ENCODE measurements at regions not wholly inside any gene's neighbourhood (a gene's known extent, or its start where the extent isn't known, plus 50 kb on each side); places are given as distances from the start of the nearest gene placed in this dataset.

DNA sequence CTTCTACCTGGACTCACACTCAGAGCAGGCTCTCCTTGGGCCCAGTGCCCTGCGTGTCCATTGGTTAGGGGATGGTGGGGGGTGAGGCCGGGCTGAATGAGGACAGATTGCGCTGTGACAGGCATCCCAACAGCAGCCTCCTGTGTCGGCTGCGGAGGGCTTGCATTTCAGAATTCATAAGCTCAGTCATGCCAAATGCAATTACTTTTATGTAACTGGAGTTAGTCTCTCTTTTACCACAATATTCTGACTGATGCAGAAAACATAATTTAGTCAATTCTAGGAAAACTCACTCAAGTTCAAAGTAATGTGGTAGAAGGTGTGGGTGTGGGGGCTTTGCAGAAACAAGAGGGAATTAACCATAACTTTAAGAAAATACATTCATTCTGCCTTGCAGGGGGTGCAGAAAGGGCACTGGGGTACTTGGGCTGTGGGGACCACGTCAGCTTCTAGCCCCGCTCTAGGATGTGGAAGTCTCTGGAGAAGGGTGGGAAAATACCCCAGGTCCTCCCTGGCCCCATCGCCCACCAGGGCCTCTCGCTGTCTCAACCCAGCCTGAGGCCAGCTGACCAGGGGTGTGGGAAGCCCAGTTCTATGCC is 257.7 kb downstream of the ADGRD1 start:
- POLR2A ChIA-PET (ENCODE audit: partially characterized antibody) = no interaction called here
- FAIRE-seq = no peak
- TF ChIP-seq POLR2A (IDR thresholded peaks at IDR 0.05; ENCODE audit: control extremely low read depth in 1 of 2, low read depth in 2 of 2, low read length in 2 of 2) (no peak), GTF2F1 (IDR thresholded peaks at IDR 0.05; ENCODE audit: borderline replicate concordance, low read depth, low read length) (no peak), YY1 (IDR thresholded peaks at IDR 0.05; ENCODE audit: low read depth, low read length) (no peak), EP300 (IDR thresholded peaks at IDR 0.05; ENCODE audit: borderline replicate concordance in 1 of 2, low read depth in 2 of 2, low read length in 2 of 2) (no peak), KDM1A (IDR thresholded peaks at IDR 0.05; ENCODE audit: borderline replicate concordance, low read length) (no peak), CBX8 (IDR thresholded peaks at IDR 0.05; ENCODE audit: borderline replicate concordance, low read depth, low read length) (no peak), GABPA (IDR thresholded peaks at IDR 0.05; ENCODE audit: borderline replicate concordance, insufficient read depth, low read length) (no peak), JUND (IDR thresholded peaks at IDR 0.05; ENCODE audit: low read length) (no peak), EZH2 (IDR thresholded peaks at IDR 0.05; ENCODE audit: low read depth, low read length, severe bottlenecking) (no peak), TEAD4 (IDR thresholded peaks at IDR 0.05; ENCODE audit: low read depth, low read length) (no peak), SP2 (IDR thresholded peaks at IDR 0.05; ENCODE audit: low read length) (no peak)
- TF ChIP-seq, protein P1, sequence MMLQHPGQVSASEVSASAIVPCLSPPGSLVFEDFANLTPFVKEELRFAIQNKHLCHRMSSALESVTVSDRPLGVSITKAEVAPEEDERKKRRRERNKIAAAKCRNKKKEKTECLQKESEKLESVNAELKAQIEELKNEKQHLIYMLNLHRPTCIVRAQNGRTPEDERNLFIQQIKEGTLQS (IDR thresholded peaks at IDR 0.05; ENCODE audit: insufficient read depth, low read depth, low read length) = no peak
- TF ChIP-seq, protein P2, sequence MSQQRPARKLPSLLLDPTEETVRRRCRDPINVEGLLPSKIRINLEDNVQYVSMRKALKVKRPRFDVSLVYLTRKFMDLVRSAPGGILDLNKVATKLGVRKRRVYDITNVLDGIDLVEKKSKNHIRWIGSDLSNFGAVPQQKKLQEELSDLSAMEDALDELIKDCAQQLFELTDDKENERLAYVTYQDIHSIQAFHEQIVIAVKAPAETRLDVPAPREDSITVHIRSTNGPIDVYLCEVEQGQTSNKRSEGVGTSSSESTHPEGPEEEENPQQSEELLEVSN (IDR thresholded peaks at IDR 0.05) = no peak

More for the DNA sequence above, 257.7 kb downstream of the ADGRD1 start:
- no peak for DNase-seq (ENCODE audit: low read depth in 1 of 2, low spot score in 2 of 2)
- Histone ChIP-seq H4K5ac (ENCODE audit: insufficient read length, low read depth, low read length) (no peak overlapping the region), H4K91ac (replicated peaks; ENCODE audit: insufficient read length, low read length) (no peak overlapping the region), H3K14ac (ENCODE audit: insufficient read length) (no peak overlapping the region), H2BK12ac (ENCODE audit: low read depth, low read length) (no peak overlapping the region), H3K9me3 (ENCODE audit: insufficient read depth in 2 of 2, low read depth in 1 of 2, low read length in 1 of 2) (peaks cover 6 to 10% of the 10 kb centered on the region in 2 experiments; a peak in 2 of 4 replicates), H2BK120ac (replicated peaks; ENCODE audit: low read depth, low read length) (no peak overlapping the region), H3K79me1 (ENCODE audit: low read depth, low read length) (no peaks in the 10 kb centered on the region), H3K79me2 (ENCODE audit: control insufficient read depth in 1 of 2, insufficient read depth in 2 of 2, low read length in 2 of 2) (no peaks in the 10 kb centered on the region), H3K9ac (replicated peaks in 1 of 4; ENCODE audit: extremely low read depth in 1 of 4, low read depth in 3 of 4, low read length in 3 of 4) (no peak overlapping the region), H3K27ac (ENCODE audit: low read depth, low read length) (no peak overlapping the region), H3K4me3 (ENCODE audit: extremely low read depth in 1 of 4, insufficient read depth in 2 of 4, low read depth in 3 of 4, low read length in 4 of 4) (no peak overlapping the region), H3K36me3 (ENCODE audit: control insufficient read depth in 2 of 4, insufficient read depth in 4 of 4, low read length in 3 of 4) (no peaks in the 10 kb centered on the region), H4K8ac (ENCODE audit: extremely low read depth, insufficient read depth, low read length) (peak overlapping the region; percentile 59; the same call in 1 of the 2 replicates), H3K18ac (ENCODE audit: extremely low read depth, low read length) (no peak overlapping the region), H3K4me1 (replicated peaks in 1 of 4; ENCODE audit: control insufficient read depth in 3 of 4, insufficient read depth in 4 of 4, low read length in 3 of 4) (no peaks in the 10 kb centered on the region), H4K20me1 (replicated peaks in 1 of 2; ENCODE audit: control insufficient read depth in 1 of 2, insufficient read depth in 2 of 2, low read length in 2 of 2) (no peaks in the 10 kb centered on the region), H3K23me2 (ENCODE audit: low read depth, low read length) (no peaks in the 10 kb centered on the region), H2BK15ac (ENCODE audit: low read length) (no peak overlapping the region), H3K23ac (ENCODE audit: insufficient read length) (no peak overlapping the region), H2AFZ (ENCODE audit: low read length) (no peak overlapping the region), H2BK20ac (ENCODE audit: low read length) (no peak overlapping the region), H3K56ac (replicated peaks; ENCODE audit: insufficient read length, low read depth, low read length) (no peak overlapping the region), H2AK5ac (ENCODE audit: low read depth, low read length) (no peak overlapping the region), H3K4me2 (ENCODE audit: insufficient read depth in 1 of 2, low read depth in 2 of 2, low read length in 2 of 2) (no peak overlapping the region), H2BK5ac (ENCODE audit: low read depth, low read length) (no peak overlapping the region), H3K27me3 (replicated peaks in 1 of 4; ENCODE audit: control insufficient read depth in 3 of 4, extremely low read depth in 1 of 4, insufficient read depth in 3 of 4, low read length in 3 of 4) (no peaks in the 10 kb centered on the region), H3K4ac (replicated peaks; ENCODE audit: insufficient read length, low read depth, low read length) (no peak overlapping the region)
- WGBS, 2 experiments (ENCODE audit: extremely low coverage in 1 of 2, insufficient coverage in 1 of 2, insufficient read length in 1 of 2, insufficient replicate concordance in 2 of 2, low coverage in 1 of 2, low lambda C conversion rate in 2 of 2, missing lambda C conversion rate in 1 of 2) = 78% methylated on average over 9 of the region's 9 CpGs; no CpG with 5 or more reads in 1 of the 2 experiments
- CTCF ChIA-PET (ENCODE audit: partially characterized antibody) = interaction anchor here (0.6 to 2.7 kb wide), 6 partner anchors 13 to 383 kb away, joined by 3 to 7 read pairs (median 4); no protein-coding TSS in a partner anchor

Measured in H1 (cell line).